ENCODE measurements at regions not wholly inside any gene's neighbourhood (a gene's known extent, or its start where the extent isn't known, plus 50 kb on each side); places are given as distances from the start of the nearest gene placed in this dataset.

DNA sequence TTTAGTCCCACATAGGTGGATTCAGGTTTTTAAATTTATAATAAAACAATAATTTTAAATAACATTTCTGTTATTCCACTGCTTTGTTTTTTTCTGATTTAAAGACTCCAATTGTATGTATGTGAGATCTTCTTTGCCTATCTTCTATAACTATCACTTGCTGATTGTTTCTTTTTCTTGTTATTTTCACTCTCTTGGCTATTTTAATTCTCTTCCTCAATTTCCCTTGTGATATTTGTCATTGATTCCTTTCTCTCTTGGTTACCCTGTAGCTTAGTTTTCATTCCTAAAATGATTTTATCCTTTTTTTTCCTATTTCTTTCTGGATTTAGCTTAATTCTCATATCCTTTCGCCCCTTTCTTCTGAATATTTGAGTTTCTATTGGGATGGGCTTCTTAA is 227.3 kb upstream of the TENT5A start:
- TF ChIP-seq, protein P1, sequence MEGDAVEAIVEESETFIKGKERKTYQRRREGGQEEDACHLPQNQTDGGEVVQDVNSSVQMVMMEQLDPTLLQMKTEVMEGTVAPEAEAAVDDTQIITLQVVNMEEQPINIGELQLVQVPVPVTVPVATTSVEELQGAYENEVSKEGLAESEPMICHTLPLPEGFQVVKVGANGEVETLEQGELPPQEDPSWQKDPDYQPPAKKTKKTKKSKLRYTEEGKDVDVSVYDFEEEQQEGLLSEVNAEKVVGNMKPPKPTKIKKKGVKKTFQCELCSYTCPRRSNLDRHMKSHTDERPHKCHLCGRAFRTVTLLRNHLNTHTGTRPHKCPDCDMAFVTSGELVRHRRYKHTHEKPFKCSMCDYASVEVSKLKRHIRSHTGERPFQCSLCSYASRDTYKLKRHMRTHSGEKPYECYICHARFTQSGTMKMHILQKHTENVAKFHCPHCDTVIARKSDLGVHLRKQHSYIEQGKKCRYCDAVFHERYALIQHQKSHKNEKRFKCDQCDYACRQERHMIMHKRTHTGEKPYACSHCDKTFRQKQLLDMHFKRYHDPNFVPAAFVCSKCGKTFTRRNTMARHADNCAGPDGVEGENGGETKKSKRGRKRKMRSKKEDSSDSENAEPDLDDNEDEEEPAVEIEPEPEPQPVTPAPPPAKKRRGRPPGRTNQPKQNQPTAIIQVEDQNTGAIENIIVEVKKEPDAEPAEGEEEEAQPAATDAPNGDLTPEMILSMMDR (IDR thresholded peaks at IDR 0.05): no peak
- TF ChIP-seq POLR2AphosphoS5 (IDR thresholded peaks at IDR 0.05): no peak
- TF ChIP-seq POLR2A (IDR thresholded peaks at IDR 0.05): no peak

Measured in upper lobe of left lung (tissue), 4 donors.